ENCODE measurements at regions not wholly inside any gene's neighbourhood (a gene's known extent, or its start where the extent isn't known, plus 50 kb on each side); places are given as distances from the start of the nearest gene placed in this dataset.

- Histone ChIP-seq H3K27ac (no peak overlapping the region), H3K27me3 (no peaks in the 10 kb centered on the region), H3K4me3 (no peak overlapping the region), H3K4me1 (no peaks in the 10 kb centered on the region), H3K9me3 (no peaks in the 10 kb centered on the region), H3K36me3 (no peaks in the 10 kb centered on the region)
- DNase-seq (ENCODE audit: extremely low spot score in 2 of 2), result no peak
- TF ChIP-seq CTCF (IDR thresholded peaks at IDR 0.05) (no peak), POLR2AphosphoS5 (IDR thresholded peaks at IDR 0.05; ENCODE audit: insufficient read depth in 1 of 2, low read depth in 1 of 2) (no peak), POLR2A (IDR thresholded peaks at IDR 0.05) (no peak)
- intact Hi-C loops (cut with DNase I), result no loop called here
Observed at GRCh38 chr11:131311776-131312514, 58.5 kb upstream of the NTM start.
